HEK293T (cell line): ENCODE measurements at regions not wholly inside any gene's neighbourhood (a gene's known extent, or its start where the extent isn't known, plus 50 kb on each side); places are given as distances from the start of the nearest gene placed in this dataset.

ENCODE experiments used
- BHLHE40 ChIP-seq: fragments of 450-650 bp; IDR thresholded peaks from 2 replicates; pipeline ENCODE4 v1.6.1; 2016; ENCODE audit warnings: mild to moderate bottlenecking, moderate library complexity, borderline replicate concordance
- FOXM1 ChIP-seq: fragments of 450-650 bp; IDR thresholded peaks from 2 replicates; pipeline ENCODE4 v1.6.1; 2017; ENCODE audit warnings: mild to moderate bottlenecking, borderline replicate concordance
- TARDBP ChIP-seq: fragments of 450-650 bp; IDR thresholded peaks from 2 replicates; pipeline ENCODE4 v1.6.1; 2016

- TF ChIP-seq FOXM1 (no peak), BHLHE40 (no peak), TARDBP (no peak)
Observed at GRCh38 chr4:156100651-156101050, 147.0 kb upstream of the CTSO start.
